ENCODE measurements at regions not wholly inside any gene's neighbourhood (a gene's known extent, or its start where the extent isn't known, plus 50 kb on each side); places are given as distances from the start of the nearest gene placed in this dataset.
A peak's percentile ranks its signal among the peaks of the same experiment; 100 is the strongest.

DNA sequence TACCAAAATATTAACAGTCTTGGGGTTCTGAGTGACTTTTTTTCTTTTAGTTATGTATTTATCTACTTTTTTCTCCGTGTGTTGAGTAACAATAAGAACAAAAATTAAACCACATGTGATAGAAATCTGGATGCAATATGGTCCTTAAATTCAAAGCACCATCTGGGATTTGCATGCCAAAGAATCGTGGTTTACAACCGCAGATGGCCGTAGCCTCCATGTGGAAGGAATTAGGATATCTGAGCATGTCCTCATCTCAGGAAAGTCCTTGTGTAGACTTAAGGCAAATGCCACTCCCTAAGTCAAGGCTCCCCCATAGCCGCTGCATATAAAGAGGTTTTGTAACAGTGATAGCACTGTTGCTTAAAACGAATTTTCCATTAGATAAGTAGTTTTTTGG is 304.0 kb downstream of the ZEB1 start:
- H3K27ac ChIP-seq: peak overlapping the region; percentile 42 to 59 (median 47)
- no peaks in the 10 kb centered on the region for H3K36me3 ChIP-seq
- TF ChIP-seq, protein P1, sequence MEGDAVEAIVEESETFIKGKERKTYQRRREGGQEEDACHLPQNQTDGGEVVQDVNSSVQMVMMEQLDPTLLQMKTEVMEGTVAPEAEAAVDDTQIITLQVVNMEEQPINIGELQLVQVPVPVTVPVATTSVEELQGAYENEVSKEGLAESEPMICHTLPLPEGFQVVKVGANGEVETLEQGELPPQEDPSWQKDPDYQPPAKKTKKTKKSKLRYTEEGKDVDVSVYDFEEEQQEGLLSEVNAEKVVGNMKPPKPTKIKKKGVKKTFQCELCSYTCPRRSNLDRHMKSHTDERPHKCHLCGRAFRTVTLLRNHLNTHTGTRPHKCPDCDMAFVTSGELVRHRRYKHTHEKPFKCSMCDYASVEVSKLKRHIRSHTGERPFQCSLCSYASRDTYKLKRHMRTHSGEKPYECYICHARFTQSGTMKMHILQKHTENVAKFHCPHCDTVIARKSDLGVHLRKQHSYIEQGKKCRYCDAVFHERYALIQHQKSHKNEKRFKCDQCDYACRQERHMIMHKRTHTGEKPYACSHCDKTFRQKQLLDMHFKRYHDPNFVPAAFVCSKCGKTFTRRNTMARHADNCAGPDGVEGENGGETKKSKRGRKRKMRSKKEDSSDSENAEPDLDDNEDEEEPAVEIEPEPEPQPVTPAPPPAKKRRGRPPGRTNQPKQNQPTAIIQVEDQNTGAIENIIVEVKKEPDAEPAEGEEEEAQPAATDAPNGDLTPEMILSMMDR (IDR thresholded peaks at IDR 0.05): peak in 3 of 4 experiments; percentile 20 to 26 (median 25)
- TF ChIP-seq EP300 (IDR thresholded peaks at IDR 0.05): no peak
- H3K4me1 ChIP-seq: peaks cover 0 to 30% (median 22%) of the 10 kb centered on the region in 3 donors
- H3K4me3 ChIP-seq: no peak overlapping the region
- H3K27me3 ChIP-seq: no peaks in the 10 kb centered on the region
- ATAC-seq: no peak
- peaks cover 0 to 16% (median 0%) of the 10 kb centered on the region in 3 donors for H3K9me3 ChIP-seq
- 49 to 66% methylated on average over 4 to 6 of the region's 6 CpGs for WGBS, 2 donors (ENCODE audit: low coverage in 1 of 2)

DNA sequence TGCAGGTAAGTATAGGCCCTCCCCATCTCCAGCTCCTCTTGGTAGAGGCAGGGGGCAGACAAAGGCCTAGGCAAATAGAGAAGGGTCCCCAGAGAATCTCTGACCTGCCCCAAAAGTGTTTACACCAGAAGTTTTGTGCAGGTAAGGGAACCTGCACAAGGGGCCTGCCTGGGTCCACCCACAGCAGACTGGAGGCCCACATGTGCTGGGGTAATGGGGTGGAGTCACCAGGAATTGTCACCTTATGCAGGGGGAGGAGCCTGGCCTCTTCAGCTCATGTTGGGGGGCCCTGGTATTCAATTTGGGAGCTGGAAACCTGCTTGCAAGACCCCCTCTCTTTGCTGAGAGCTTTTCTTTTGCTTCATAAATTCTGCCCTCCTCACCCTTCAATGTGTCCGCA is 302.7 kb downstream of the ZEB1 start:
- no peak for ATAC-seq
- peak overlapping the region in 1 of 4 donors; percentile 64 for H3K27ac ChIP-seq

DNA sequence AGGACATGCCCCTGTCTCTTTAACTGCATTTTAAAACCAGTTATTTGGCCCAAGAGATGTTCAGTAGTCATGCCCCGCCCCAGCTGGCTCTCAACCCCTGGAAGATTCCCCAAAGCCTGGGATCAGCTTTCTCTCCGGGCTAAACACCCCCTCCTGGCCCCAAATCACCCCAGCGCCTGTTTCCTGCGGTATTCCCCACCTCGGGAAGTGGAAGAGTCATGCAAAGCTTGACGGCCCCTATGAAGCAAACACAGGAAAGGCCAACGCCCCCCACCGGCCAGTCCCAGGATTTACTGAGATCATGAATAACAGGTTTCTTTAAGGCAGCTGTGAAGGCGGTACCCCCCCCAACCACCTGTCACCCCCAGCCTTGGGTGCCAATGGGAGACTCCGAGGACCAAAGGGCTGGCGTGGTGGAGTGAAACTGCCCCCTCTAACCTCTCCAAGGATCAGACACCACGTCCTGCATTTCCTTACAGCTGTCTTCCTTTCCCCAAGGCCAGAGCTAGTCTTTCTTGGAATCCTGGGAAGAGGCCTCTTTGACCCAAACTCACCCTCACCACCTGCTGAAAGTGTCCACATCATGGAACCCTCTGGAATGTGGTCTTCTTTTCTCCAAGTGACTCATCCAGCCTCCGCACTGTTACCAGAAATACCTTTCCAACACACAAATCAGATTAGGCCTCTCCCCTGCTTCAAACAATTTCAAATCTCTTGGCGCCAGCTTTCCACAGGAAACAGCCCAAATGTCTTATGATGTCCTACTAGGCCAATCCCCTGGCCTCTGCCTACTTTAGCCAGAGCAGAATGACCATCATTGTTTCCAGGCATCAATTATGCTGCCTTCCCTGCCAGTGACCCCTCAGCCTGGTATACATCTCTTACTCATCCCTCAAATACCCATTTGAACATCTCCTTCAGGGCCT is 301.5 kb downstream of the ZEB1 start:
- H3K9me3 ChIP-seq: no peaks in the 10 kb centered on the region
- ATAC-seq: peak; percentile 57
- H3K27ac ChIP-seq: peak overlapping the region in 3 of 4 donors; percentile 16 to 64 (median 49)
- H3K27me3 ChIP-seq: no peaks in the 10 kb centered on the region
- H3K4me3 ChIP-seq: no peak overlapping the region
- peaks cover 0 to 34% (median 23%) of the 10 kb centered on the region in 3 donors for H3K4me1 ChIP-seq
- 61 to 62% methylated on average over 4 to 5 of the region's 14 CpGs for WGBS, 2 donors (ENCODE audit: low coverage in 1 of 2)
- TF ChIP-seq, protein P1 (IDR thresholded peaks at IDR 0.05): peak in 3 of 4 experiments; percentile 41 to 46 (median 43)
- TF ChIP-seq EP300 (IDR thresholded peaks at IDR 0.05) (no peak), POLR2AphosphoS5 (IDR thresholded peaks at IDR 0.05) (no peak), POLR2A (IDR thresholded peaks at IDR 0.05) (no peak)
- no peaks in the 10 kb centered on the region for H3K36me3 ChIP-seq

More for the DNA sequence above, 302.7 kb downstream of the ZEB1 start:
- 83 to 100% methylated on average over 1 of the region's 1 CpG for WGBS, 2 donors (ENCODE audit: low coverage in 1 of 2)
- Histone ChIP-seq H3K27me3 (no peaks in the 10 kb centered on the region), H3K36me3 (no peaks in the 10 kb centered on the region), H3K4me3 (no peak overlapping the region), H3K4me1 (peaks cover 0 to 34% (median 23%) of the 10 kb centered on the region in 3 donors), H3K9me3 (peaks cover 0 to 9% (median 0%) of the 10 kb centered on the region in 3 donors)
- TF ChIP-seq, protein P1 (IDR thresholded peaks at IDR 0.05): no peak
- TF ChIP-seq EP300 (IDR thresholded peaks at IDR 0.05) (no peak), POLR2AphosphoS5 (IDR thresholded peaks at IDR 0.05) (no peak), POLR2A (IDR thresholded peaks at IDR 0.05) (no peak)

DNA sequence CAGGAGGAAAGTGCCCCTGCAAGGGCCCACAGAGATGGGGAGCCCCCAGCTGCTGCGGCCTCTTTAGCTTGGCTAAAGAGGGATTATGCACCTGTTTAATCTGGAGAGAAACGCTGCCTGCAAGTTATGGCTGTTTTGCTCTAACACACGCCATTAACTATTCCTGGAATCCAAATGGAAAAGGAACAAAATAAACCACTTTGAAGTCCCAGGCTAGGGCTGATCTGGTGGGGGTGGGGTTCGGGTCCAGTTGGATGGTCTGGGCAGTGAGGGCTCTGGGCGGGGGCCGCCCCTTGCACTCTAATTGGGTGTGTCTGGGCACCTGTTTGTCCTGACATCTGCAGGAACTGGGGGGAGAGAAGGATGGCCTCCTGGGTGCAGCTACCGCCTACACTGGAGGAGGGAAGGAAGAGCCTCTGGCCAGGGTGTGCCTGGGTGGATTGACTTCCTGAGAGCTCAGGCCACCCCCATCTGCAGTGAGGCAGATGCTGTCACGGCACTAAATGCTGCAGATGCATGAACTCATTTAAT is 300.6 kb downstream of the ZEB1 start:
- WGBS, 2 donors (ENCODE audit: low coverage in 1 of 2): 60% methylated on average over 7 of the region's 8 CpGs; no CpG with 5 or more reads in 1 of the 2 donors
- Histone ChIP-seq H3K27ac (peak overlapping the region in 3 of 4 donors; percentile 16 to 64 (median 53)), H3K4me1 (peaks cover 0 to 34% (median 23%) of the 10 kb centered on the region in 3 donors), H3K9me3 (no peaks in the 10 kb centered on the region), H3K36me3 (no peaks in the 10 kb centered on the region), H3K4me3 (no peak overlapping the region), H3K27me3 (no peaks in the 10 kb centered on the region)
- TF ChIP-seq POLR2A (IDR thresholded peaks at IDR 0.05) (no peak), POLR2AphosphoS5 (IDR thresholded peaks at IDR 0.05) (no peak), EP300 (IDR thresholded peaks at IDR 0.05) (no peak)
- TF ChIP-seq, protein P1 (IDR thresholded peaks at IDR 0.05): no peak
- no peak for ATAC-seq

All from gastroesophageal sphincter (tissue), 4 donors.